Lung (tissue), 11 donors: ENCODE measurements at regions not wholly inside any gene's neighbourhood (a gene's known extent, or its start where the extent isn't known, plus 50 kb on each side); places are given as distances from the start of the nearest gene placed in this dataset.

Experiments used
- ATAC-seq: fragments of 200-7000 bp; cut with Tn5 transposase; one replicate; pipeline ENCODE4 v1.9.1; 2020; ENCODE audit warnings: moderate number of reproducible peaks; ENCODE audit not compliant: insufficient read depth, low FRiP score
- DNase-seq, 3 donors: peaks; one replicate each; pipeline ENCODE4 v3.0.0-alpha.2; 2013 to 2017
- H3K27ac ChIP-seq, 2 donors: one replicate each; pipeline ENCODE4 v1.5.1; 2013; ENCODE audit warnings: mild to moderate bottlenecking in 2 of 2, moderate library complexity in 2 of 2, control low read depth in 1 of 2, inconsistent platforms in 1 of 2, low read depth in 1 of 2, low read length in 1 of 2
- H3K27me3 ChIP-seq, 3 donors: one replicate each; pipeline ENCODE4 v1.5.1; 2013; ENCODE audit warnings: low read length in 2 of 3; ENCODE audit not compliant: control insufficient read depth in 3 of 3, insufficient read depth in 3 of 3
- H3K36me3 ChIP-seq, 4 donors: one replicate each; pipeline ENCODE4 v1.5.1; 2013; ENCODE audit warnings: low read length in 4 of 4, mild to moderate bottlenecking in 1 of 4, moderate library complexity in 1 of 4; ENCODE audit not compliant: control insufficient read depth in 4 of 4, insufficient read depth in 4 of 4
- H3K4me1 ChIP-seq, 5 donors: one replicate each; pipeline ENCODE4 v1.5.1; 2013; ENCODE audit warnings: low read length in 5 of 5, mild to moderate bottlenecking in 2 of 5, moderate library complexity in 1 of 5; ENCODE audit not compliant: control insufficient read depth in 5 of 5, insufficient read depth in 5 of 5
- H3K4me3 ChIP-seq: one replicate; pipeline ENCODE4 v1.5.1; 2013; ENCODE audit warnings: mild to moderate bottlenecking, control low read depth, moderate library complexity
- H3K9ac ChIP-seq, 2 donors: one replicate each; pipeline ENCODE4 v1.5.1; 2013; ENCODE audit warnings: low read length in 2 of 2, control low read depth in 1 of 2; ENCODE audit not compliant: insufficient read depth in 1 of 2
- H3K9me3 ChIP-seq, 4 donors: one replicate each; pipeline ENCODE4 v1.5.1; 2013; ENCODE audit warnings: low read length in 3 of 4, mild to moderate bottlenecking in 1 of 4, moderate library complexity in 1 of 4; ENCODE audit not compliant: control insufficient read depth in 4 of 4, insufficient read depth in 3 of 4
- WGBS, 2 donors: extraction: QIAGEN DNeasy Blood & Tissue Kit; methylation state at CpG; one replicate each; pipeline ENCODE4 v1.1.7; 2013; 5-methylcytosine and 5-hydroxymethylcytosine counted together
- TF ChIP-seq, protein P1 (sequence below): IDR thresholded peaks from 2 replicates; pipeline ENCODE4 v1.5.1; 2012; ENCODE audit warnings: mild to moderate bottlenecking; ENCODE audit errors: control extremely low read depth, extremely low read depth
- donor health status: control.
- donor health status: control.
- donor health status: Bipolar disorder and iron deficiency.
- donor health status: healthy.
- donor health status: DM: yes; HTN: yes; CAD: no.

DNA sequence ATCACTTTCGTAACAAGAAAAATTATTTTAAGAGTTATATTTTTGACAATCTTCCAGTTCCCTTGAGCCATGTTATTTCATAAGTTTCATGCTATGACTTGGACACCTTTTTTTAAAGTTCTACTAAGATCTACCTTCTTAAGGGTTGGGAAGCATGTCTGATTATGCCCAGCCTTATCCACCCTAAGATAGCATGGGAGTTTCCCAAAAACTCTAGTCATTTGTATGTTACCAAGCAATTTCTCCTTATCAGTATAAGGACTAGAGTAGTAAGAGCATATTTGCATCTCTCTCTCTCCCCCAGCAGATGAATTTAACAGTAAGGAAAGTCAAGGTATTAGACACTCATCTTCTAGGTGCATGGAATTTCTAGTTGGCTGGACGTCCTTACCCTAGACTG is 85.1 kb upstream of the NTRK3 start:
- no peak for ATAC-seq
- DNase-seq: no peak
- peaks cover 0 to 5% (median 0%) of the 10 kb centered on the region in 4 donors for H3K9me3 ChIP-seq
- 80 to 90% methylated on average over 2 of the region's 2 CpGs for WGBS, 2 donors
- no peaks in the 10 kb centered on the region for H3K4me1 ChIP-seq
- H3K27ac ChIP-seq: no peak overlapping the region
- H3K27me3 ChIP-seq: no peaks in the 10 kb centered on the region
- TF ChIP-seq, protein P1, sequence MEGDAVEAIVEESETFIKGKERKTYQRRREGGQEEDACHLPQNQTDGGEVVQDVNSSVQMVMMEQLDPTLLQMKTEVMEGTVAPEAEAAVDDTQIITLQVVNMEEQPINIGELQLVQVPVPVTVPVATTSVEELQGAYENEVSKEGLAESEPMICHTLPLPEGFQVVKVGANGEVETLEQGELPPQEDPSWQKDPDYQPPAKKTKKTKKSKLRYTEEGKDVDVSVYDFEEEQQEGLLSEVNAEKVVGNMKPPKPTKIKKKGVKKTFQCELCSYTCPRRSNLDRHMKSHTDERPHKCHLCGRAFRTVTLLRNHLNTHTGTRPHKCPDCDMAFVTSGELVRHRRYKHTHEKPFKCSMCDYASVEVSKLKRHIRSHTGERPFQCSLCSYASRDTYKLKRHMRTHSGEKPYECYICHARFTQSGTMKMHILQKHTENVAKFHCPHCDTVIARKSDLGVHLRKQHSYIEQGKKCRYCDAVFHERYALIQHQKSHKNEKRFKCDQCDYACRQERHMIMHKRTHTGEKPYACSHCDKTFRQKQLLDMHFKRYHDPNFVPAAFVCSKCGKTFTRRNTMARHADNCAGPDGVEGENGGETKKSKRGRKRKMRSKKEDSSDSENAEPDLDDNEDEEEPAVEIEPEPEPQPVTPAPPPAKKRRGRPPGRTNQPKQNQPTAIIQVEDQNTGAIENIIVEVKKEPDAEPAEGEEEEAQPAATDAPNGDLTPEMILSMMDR: no peak
- no peak overlapping the region for H3K4me3 ChIP-seq
- H3K9ac ChIP-seq: no peak overlapping the region
- H3K36me3 ChIP-seq: no peaks in the 10 kb centered on the region

DNA sequence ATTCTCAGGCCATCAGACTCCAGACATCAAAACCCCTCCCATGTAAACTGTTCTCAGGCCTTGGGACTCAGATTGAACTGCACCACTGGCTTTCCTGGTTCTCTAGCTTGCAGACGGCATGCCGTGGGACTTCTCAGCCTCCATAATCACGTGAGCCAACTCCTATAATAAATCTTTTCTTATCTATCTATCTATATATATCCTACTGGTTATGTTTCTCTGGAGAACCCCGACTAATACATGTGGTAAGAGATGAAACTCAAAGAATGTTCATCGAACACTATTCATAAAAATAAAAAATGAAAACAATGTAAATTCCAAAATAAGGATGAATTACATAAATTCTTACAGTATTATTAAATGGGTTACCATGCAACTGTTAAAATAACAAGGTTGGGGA is 84.5 kb upstream of the NTRK3 start:
- no peak for DNase-seq
- H3K4me1 ChIP-seq: no peaks in the 10 kb centered on the region
- peaks cover 0 to 3% (median 0%) of the 10 kb centered on the region in 4 donors for H3K9me3 ChIP-seq
- WGBS, 2 donors: 73 to 84% methylated on average over 5 of the region's 5 CpGs
- no peak overlapping the region for H3K4me3 ChIP-seq
- H3K27me3 ChIP-seq: no peaks in the 10 kb centered on the region
- H3K27ac ChIP-seq: no peak overlapping the region
- no peak overlapping the region for H3K9ac ChIP-seq
- ATAC-seq: no peak
- no peaks in the 10 kb centered on the region for H3K36me3 ChIP-seq
- TF ChIP-seq, protein P1: no peak

DNA sequence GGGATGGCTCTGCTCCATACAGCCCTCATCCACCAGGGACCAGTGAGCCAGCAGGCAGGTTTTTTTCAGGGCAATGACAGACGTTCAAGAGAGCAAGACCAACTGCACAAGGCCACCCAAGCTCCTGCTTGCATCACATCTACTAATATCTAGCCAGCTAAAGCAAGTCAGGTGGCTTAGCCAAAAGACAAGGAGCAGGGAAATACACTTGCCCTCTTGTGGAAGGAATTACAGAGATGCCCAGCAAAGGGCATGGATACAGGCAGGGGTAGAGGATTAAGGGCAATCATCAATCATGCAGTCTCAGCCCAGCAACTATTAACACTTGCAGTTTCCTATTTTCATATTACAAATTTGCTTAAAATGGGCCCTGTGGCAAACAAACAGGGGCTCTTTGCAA is 81.5 kb upstream of the NTRK3 start:
- 5 to 13% methylated on average over 1 of the region's 1 CpG for WGBS, 2 donors
- Histone ChIP-seq H3K36me3 (no peaks in the 10 kb centered on the region), H3K27me3 (peaks cover 0 to 5% (median 0%) of the 10 kb centered on the region in 3 donors), H3K4me1 (no peaks in the 10 kb centered on the region), H3K9me3 (no peaks in the 10 kb centered on the region), H3K4me3 (no peak overlapping the region), H3K27ac (no peak overlapping the region), H3K9ac (no peak overlapping the region)
- DNase-seq (peak in 1 of 3 donors; percentile 8), ATAC-seq (no peak)
- TF ChIP-seq, protein P1: no peak

DNA sequence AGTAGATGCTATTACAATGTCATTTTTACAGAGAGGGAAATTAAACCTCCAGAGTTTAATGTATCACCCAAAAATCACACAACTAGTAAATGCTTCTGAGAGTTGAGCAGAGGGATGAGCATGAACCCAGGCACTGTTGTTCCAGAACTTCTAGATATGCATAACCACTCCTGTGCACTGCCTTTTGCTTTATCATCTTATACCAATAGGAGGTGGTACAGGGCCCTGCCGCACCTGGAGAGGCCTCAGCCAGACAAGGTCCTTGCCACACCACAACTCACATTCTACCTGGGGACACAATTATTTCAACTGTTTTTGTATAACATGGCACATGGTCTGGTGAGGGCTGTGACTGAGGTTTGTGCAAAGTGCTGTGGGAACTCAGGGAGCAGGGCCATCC is 78.5 kb upstream of the NTRK3 start:
- H3K9me3 ChIP-seq: no peaks in the 10 kb centered on the region
- H3K9ac ChIP-seq: no peak overlapping the region
- DNase-seq: no peak
- WGBS, 2 donors: 87 to 96% methylated on average over 1 of the region's 1 CpG
- H3K4me1 ChIP-seq: no peaks in the 10 kb centered on the region
- no peak overlapping the region for H3K4me3 ChIP-seq
- peaks cover 0 to 5% (median 0%) of the 10 kb centered on the region in 3 donors for H3K27me3 ChIP-seq
- TF ChIP-seq, protein P1: no peak
- H3K36me3 ChIP-seq: no peaks in the 10 kb centered on the region
- ATAC-seq: no peak
- H3K27ac ChIP-seq: no peak overlapping the region
